MM.1S (cell line): ENCODE measurements at regions not wholly inside any gene's neighbourhood (a gene's known extent, or its start where the extent isn't known, plus 50 kb on each side); places are given as distances from the start of the nearest gene placed in this dataset.

Source experiments
- EZH2phosphoT487 ChIP-seq: fragments of 300-600 bp; sonication (generic); IDR thresholded peaks from 2 replicates; pipeline ENCODE4 v1.6.1; 2018; ENCODE audit warnings: antibody characterized with exemption, low read length
- TF ChIP-seq, protein P1 (sequence below): fragments of 300-600 bp; sonication (generic); IDR thresholded peaks from 2 replicates; pipeline ENCODE4 v1.5.1; 2016; ENCODE audit warnings: antibody characterized with exemption, low read length, mixed read lengths

DNA sequence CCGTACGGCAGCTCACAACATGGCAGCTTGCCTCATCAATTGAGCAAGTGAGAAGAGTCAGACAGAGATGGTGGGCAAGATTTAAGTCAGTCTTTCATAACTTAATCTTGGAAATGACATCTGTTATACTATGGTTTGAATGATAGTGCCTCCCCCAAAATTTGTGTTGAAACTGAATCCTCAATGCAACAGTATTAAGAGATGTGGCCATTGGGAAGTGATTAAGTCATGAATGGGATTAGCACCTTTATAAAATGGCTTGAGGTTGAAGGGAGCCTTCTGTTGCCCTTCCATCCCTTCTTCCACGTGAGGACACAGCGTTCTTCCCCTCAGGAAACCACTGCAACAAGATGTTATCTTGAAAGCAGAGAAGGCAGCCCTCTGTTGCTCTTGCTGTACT is 124.2 kb downstream of the C12orf75 start:
- TF ChIP-seq EZH2phosphoT487, result no peak
- TF ChIP-seq, protein P1, sequence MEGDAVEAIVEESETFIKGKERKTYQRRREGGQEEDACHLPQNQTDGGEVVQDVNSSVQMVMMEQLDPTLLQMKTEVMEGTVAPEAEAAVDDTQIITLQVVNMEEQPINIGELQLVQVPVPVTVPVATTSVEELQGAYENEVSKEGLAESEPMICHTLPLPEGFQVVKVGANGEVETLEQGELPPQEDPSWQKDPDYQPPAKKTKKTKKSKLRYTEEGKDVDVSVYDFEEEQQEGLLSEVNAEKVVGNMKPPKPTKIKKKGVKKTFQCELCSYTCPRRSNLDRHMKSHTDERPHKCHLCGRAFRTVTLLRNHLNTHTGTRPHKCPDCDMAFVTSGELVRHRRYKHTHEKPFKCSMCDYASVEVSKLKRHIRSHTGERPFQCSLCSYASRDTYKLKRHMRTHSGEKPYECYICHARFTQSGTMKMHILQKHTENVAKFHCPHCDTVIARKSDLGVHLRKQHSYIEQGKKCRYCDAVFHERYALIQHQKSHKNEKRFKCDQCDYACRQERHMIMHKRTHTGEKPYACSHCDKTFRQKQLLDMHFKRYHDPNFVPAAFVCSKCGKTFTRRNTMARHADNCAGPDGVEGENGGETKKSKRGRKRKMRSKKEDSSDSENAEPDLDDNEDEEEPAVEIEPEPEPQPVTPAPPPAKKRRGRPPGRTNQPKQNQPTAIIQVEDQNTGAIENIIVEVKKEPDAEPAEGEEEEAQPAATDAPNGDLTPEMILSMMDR, result no peak
